KMS-11 (cell line): ENCODE measurements at regions not wholly inside any gene's neighbourhood (a gene's known extent, or its start where the extent isn't known, plus 50 kb on each side); places are given as distances from the start of the nearest gene placed in this dataset.

Experiments used
- H2AFZ ChIP-seq: fragments of 200-600 bp; sonication (generic); 2 replicates; pipeline ENCODE4 v1.6.1; 2016; ENCODE audit warnings: antibody characterized with exemption, mixed run types, low read depth
- H3K27ac ChIP-seq: fragments of 200-600 bp; sonication (generic); 2 replicates; pipeline ENCODE4 v1.6.1; 2016; ENCODE audit warnings: mild to moderate bottlenecking, mixed run types
- H3K27me3 ChIP-seq: fragments of 200-600 bp; sonication (generic); 2 replicates; pipeline ENCODE4 v1.6.1; 2017; ENCODE audit warnings: mild to moderate bottlenecking, low read depth, mixed run types, moderate library complexity; ENCODE audit not compliant: insufficient read depth
- H3K36me3 ChIP-seq: fragments of 200-600 bp; sonication (generic); 2 replicates; pipeline ENCODE4 v1.6.1; 2017; ENCODE audit warnings: mild to moderate bottlenecking, mixed run types; ENCODE audit not compliant: insufficient read depth
- H3K4me1 ChIP-seq: fragments of 200-600 bp; sonication (generic); 2 replicates; pipeline ENCODE4 v1.6.1; 2016; ENCODE audit warnings: mild to moderate bottlenecking, low read depth, mixed run types; ENCODE audit not compliant: poor library complexity, severe bottlenecking
- H3K4me2 ChIP-seq: fragments of 200-600 bp; sonication (generic); 2 replicates; pipeline ENCODE4 v1.7.0; 2016; ENCODE audit warnings: mild to moderate bottlenecking, mixed run types
- H3K4me3 ChIP-seq: fragments of 200-600 bp; sonication (generic); IDR thresholded peaks from 2 replicates; pipeline ENCODE4 v1.6.1; 2017; ENCODE audit warnings: low read depth, low read length, mixed read lengths; ENCODE audit not compliant: insufficient read depth
- H3K79me2 ChIP-seq: fragments of 200-600 bp; sonication (generic); 2 replicates; pipeline ENCODE4 v1.6.1; 2016; ENCODE audit warnings: low read depth, mixed run types; ENCODE audit not compliant: insufficient read depth
- H3K9ac ChIP-seq: fragments of 200-600 bp; sonication (generic); 2 replicates; pipeline ENCODE4 v1.6.1; 2016; ENCODE audit warnings: mild to moderate bottlenecking, mixed run types
- H4K20me1 ChIP-seq: fragments of 200-600 bp; sonication (generic); 2 replicates; pipeline ENCODE4 v1.6.1; 2016; ENCODE audit warnings: mild to moderate bottlenecking, mixed run types; ENCODE audit not compliant: insufficient read depth
- CTCF ChIP-seq: fragments of 200-600 bp; sonication (generic); conservative IDR thresholded peaks from 2 replicates; pipeline ENCODE4 v1.6.1; 2017; ENCODE audit warnings: low read depth, mild to moderate bottlenecking, antibody characterized with exemption, low read length, moderate library complexity, mixed read lengths

- no peak for TF ChIP-seq CTCF
- no peak overlapping the region for H3K4me3 ChIP-seq
- no peak overlapping the region for H3K4me2 ChIP-seq
- H3K36me3 ChIP-seq, result no peaks in the 10 kb centered on the region
- no peaks in the 10 kb centered on the region for H4K20me1 ChIP-seq
- H3K27me3 ChIP-seq, result no peaks in the 10 kb centered on the region
- peaks cover 31% of the 10 kb centered on the region for H3K4me1 ChIP-seq
- no peak overlapping the region for H3K27ac ChIP-seq
- H3K9ac ChIP-seq, result no peak overlapping the region
- H2AFZ ChIP-seq, result no peak overlapping the region
- H3K79me2 ChIP-seq, result no peaks in the 10 kb centered on the region
Measured at GRCh38 chr11:104649002-104649401, 249.3 kb downstream of the CASP12 start.

GRCh38 chr11:104645261-104646222 is 252.7 kb downstream of the CASP12 start:
- H2AFZ ChIP-seq, result no peak overlapping the region
- no peak overlapping the region for H3K27ac ChIP-seq
- H3K36me3 ChIP-seq, result no peaks in the 10 kb centered on the region
- H3K79me2 ChIP-seq, result no peaks in the 10 kb centered on the region
- no peak overlapping the region for H3K4me3 ChIP-seq
- no peak overlapping the region for H3K9ac ChIP-seq
- H3K27me3 ChIP-seq, result no peaks in the 10 kb centered on the region
- H3K4me2 ChIP-seq, result no peak overlapping the region
- H3K4me1 ChIP-seq, result peaks cover 18% of the 10 kb centered on the region
- no peaks in the 10 kb centered on the region for H4K20me1 ChIP-seq
- no peak for TF ChIP-seq CTCF

- Histone ChIP-seq H3K4me1 (no peaks in the 10 kb centered on the region), H3K9ac (no peak overlapping the region), H3K36me3 (no peaks in the 10 kb centered on the region), H3K27me3 (no peaks in the 10 kb centered on the region), H3K27ac (no peak overlapping the region), H3K4me2 (no peak overlapping the region), H3K79me2 (no peaks in the 10 kb centered on the region), H4K20me1 (no peaks in the 10 kb centered on the region), H2AFZ (no peak overlapping the region), H3K4me3 (no peak overlapping the region)
- no peak for TF ChIP-seq CTCF
Measured at GRCh38 chr11:104637662-104638170, 260.5 kb downstream of the CASP12 start.

- H3K36me3 ChIP-seq, result no peaks in the 10 kb centered on the region
- no peak overlapping the region for H3K9ac ChIP-seq
- no peaks in the 10 kb centered on the region for H3K27me3 ChIP-seq
- no peak overlapping the region for H2AFZ ChIP-seq
- H3K4me3 ChIP-seq, result no peak overlapping the region
- no peaks in the 10 kb centered on the region for H4K20me1 ChIP-seq
- TF ChIP-seq CTCF, result no peak
- H3K4me2 ChIP-seq, result no peak overlapping the region
- no peak overlapping the region for H3K27ac ChIP-seq
- H3K79me2 ChIP-seq, result no peaks in the 10 kb centered on the region
- H3K4me1 ChIP-seq, result no peaks in the 10 kb centered on the region
Measured at GRCh38 chr11:104633226-104633625, 265.0 kb downstream of the CASP12 start.
